Astrocyte (in vitro differentiated cells and primary cell): ENCODE measurements at regions not wholly inside any gene's neighbourhood (a gene's known extent, or its start where the extent isn't known, plus 50 kb on each side); places are given as distances from the start of the nearest gene placed in this dataset.

Experiments
- DNase-seq: peaks from one replicate; pipeline ENCODE4 v3.0.0-alpha.2; 2010; ENCODE audit warnings: low read depth
- FAIRE-seq: peaks from 2 replicates; lab custom pipeline; 2011; peaks lifted over from hg19 to GRCh38; lab: Jason Lieb, UNC
- H2AFZ ChIP-seq: 2 replicates; pipeline ENCODE4 v1.6.0; 2012; ENCODE audit warnings: low read depth, low read length, inconsistent platforms
- H3K27ac ChIP-seq: 2 replicates; pipeline ENCODE4 v1.5.1; 2011; ENCODE audit warnings: low read depth, low read length, inconsistent platforms
- H3K27me3 ChIP-seq: 2 replicates; pipeline ENCODE4 v1.6.0; 2011; ENCODE audit warnings: low read length, inconsistent platforms; ENCODE audit not compliant: insufficient read depth
- H3K36me3 ChIP-seq: 2 replicates; pipeline ENCODE4 v1.5.1; 2011; ENCODE audit warnings: low read length, inconsistent platforms; ENCODE audit not compliant: insufficient read depth
- H3K4me1 ChIP-seq: 2 replicates; pipeline ENCODE4 v1.5.1; 2011; ENCODE audit warnings: low read length, inconsistent platforms; ENCODE audit not compliant: insufficient read depth
- H3K4me2 ChIP-seq: 2 replicates; pipeline ENCODE4 v1.6.0; 2012; ENCODE audit warnings: low read length, inconsistent platforms
- H3K4me3 ChIP-seq: 2 replicates; pipeline ENCODE4 v1.5.1; 2011; ENCODE audit warnings: low read depth, mild to moderate bottlenecking, low read length, inconsistent platforms; ENCODE audit not compliant: insufficient read depth
- H3K79me2 ChIP-seq: 2 replicates; pipeline ENCODE4 v1.6.0; 2012; ENCODE audit warnings: mild to moderate bottlenecking, low read length, inconsistent platforms; ENCODE audit not compliant: insufficient read depth
- H3K9ac ChIP-seq: 2 replicates; pipeline ENCODE4 v1.6.0; 2012; ENCODE audit warnings: mild to moderate bottlenecking, low read length, inconsistent platforms
- H3K9me3 ChIP-seq: 2 replicates; pipeline ENCODE4 v1.5.1; 2012; ENCODE audit warnings: low read depth, mild to moderate bottlenecking, low read length, inconsistent platforms; ENCODE audit not compliant: insufficient read depth
- H4K20me1 ChIP-seq: 2 replicates; pipeline ENCODE4 v1.6.0; 2012; ENCODE audit warnings: low read length, inconsistent platforms; ENCODE audit not compliant: insufficient read depth
- H3K27ac Mint-ChIP-seq: one replicate; pipeline ENCODE4 v1.8.0; 2021; ENCODE audit warnings: mild to moderate bottlenecking, mixed read lengths; ENCODE audit not compliant: unreplicated experiment
- H3K27me3 Mint-ChIP-seq: one replicate; pipeline ENCODE4 v1.8.0; 2021; ENCODE audit warnings: low read depth, mixed read lengths; ENCODE audit not compliant: unreplicated experiment
- H3K36me3 Mint-ChIP-seq: one replicate; pipeline ENCODE4 v1.8.0; 2021; ENCODE audit warnings: low read depth, mixed read lengths; ENCODE audit not compliant: unreplicated experiment
- H3K4me1 Mint-ChIP-seq: one replicate; pipeline ENCODE4 v1.8.0; 2021; ENCODE audit warnings: low read depth, mixed read lengths; ENCODE audit not compliant: unreplicated experiment
- H3K4me3 Mint-ChIP-seq: one replicate; pipeline ENCODE4 v1.8.0; 2021; ENCODE audit warnings: mild to moderate bottlenecking, moderate library complexity, mixed read lengths; ENCODE audit not compliant: unreplicated experiment
- H3K9me3 Mint-ChIP-seq: one replicate; pipeline ENCODE4 v1.8.0; 2021; ENCODE audit warnings: mild to moderate bottlenecking, mixed read lengths; ENCODE audit not compliant: unreplicated experiment
- CTCF ChIP-seq: IDR thresholded peaks from 2 replicates; pipeline ENCODE4 v1.5.1; 2011; ENCODE audit warnings: low read depth, mild to moderate bottlenecking, inconsistent platforms, low read length, moderate library complexity; ENCODE audit not compliant: insufficient read depth
- EZH2 ChIP-seq: IDR thresholded peaks from 2 replicates; pipeline ENCODE4 v1.6.1; 2012; ENCODE audit warnings: mild to moderate bottlenecking, low read length, inconsistent platforms; ENCODE audit not compliant: insufficient read depth

- no peaks in the 10 kb centered on the region for H3K4me1 Mint-ChIP-seq
- no peaks in the 10 kb centered on the region for H3K79me2 ChIP-seq
- no peak overlapping the region for H3K4me2 ChIP-seq
- no peak for DNase-seq
- no peak for TF ChIP-seq EZH2
- TF ChIP-seq CTCF, result no peak
- peaks cover 2% of the 10 kb centered on the region for H3K27me3 Mint-ChIP-seq
- peaks cover 2% of the 10 kb centered on the region for H3K36me3 Mint-ChIP-seq
- no peak overlapping the region for H3K9ac ChIP-seq
- no peak overlapping the region for H2AFZ ChIP-seq
- no peak overlapping the region for H3K4me3 ChIP-seq
- no peaks in the 10 kb centered on the region for H4K20me1 ChIP-seq
- no peaks in the 10 kb centered on the region for H3K36me3 ChIP-seq
- H3K4me3 Mint-ChIP-seq, result no peak overlapping the region
- H3K9me3 Mint-ChIP-seq, result no peaks in the 10 kb centered on the region
- FAIRE-seq, result no peak
- no peak overlapping the region for H3K27ac ChIP-seq
- H3K9me3 ChIP-seq, result no peaks in the 10 kb centered on the region
- no peaks in the 10 kb centered on the region for H3K27me3 ChIP-seq
- no peaks in the 10 kb centered on the region for H3K4me1 ChIP-seq
- H3K27ac Mint-ChIP-seq, result no peak overlapping the region
These were observed 667.4 kb upstream of the NRP1 start for GRCh38 chr10:34001831-34002230.

DNA sequence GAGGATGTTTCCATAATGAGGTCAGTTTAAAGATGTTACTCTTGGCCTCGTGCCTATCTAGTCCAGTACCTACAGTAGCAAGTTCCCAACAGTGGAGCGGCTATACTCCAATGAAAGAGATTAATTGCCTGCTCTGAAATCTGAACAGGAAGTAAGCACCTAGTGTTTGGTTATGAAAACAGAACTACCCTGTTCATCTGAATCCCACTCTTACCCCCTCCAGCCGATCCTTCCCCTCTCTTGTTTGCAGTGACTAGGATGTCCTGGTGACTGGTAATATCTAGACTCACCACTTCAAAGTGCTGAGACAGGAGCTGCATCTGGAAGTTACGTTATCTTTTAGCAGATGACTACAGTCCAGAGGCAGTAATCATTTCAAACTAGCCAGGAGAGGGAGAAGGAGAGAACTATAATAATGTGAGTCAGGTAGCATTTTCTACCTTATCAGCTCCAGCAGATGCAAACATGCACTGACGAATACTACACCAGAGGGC is 666.7 kb upstream of the NRP1 start:
- Histone ChIP-seq H3K9me3 (no peaks in the 10 kb centered on the region), H3K36me3 (no peaks in the 10 kb centered on the region), H3K27ac (no peak overlapping the region), H3K4me1 (no peaks in the 10 kb centered on the region), H4K20me1 (no peaks in the 10 kb centered on the region), H2AFZ (no peak overlapping the region), H3K4me3 (no peak overlapping the region), H3K9ac (no peak overlapping the region), H3K79me2 (no peaks in the 10 kb centered on the region), H3K4me2 (no peak overlapping the region), H3K27me3 (no peaks in the 10 kb centered on the region)
- no peak overlapping the region for H3K27ac Mint-ChIP-seq
- H3K9me3 Mint-ChIP-seq, result no peaks in the 10 kb centered on the region
- no peak for FAIRE-seq
- H3K4me3 Mint-ChIP-seq, result no peak overlapping the region
- peaks cover 2% of the 10 kb centered on the region for H3K36me3 Mint-ChIP-seq
- no peaks in the 10 kb centered on the region for H3K4me1 Mint-ChIP-seq
- peaks cover 2% of the 10 kb centered on the region for H3K27me3 Mint-ChIP-seq
- DNase-seq, result peak; percentile 8
- TF ChIP-seq CTCF (no peak), EZH2 (no peak)

DNA sequence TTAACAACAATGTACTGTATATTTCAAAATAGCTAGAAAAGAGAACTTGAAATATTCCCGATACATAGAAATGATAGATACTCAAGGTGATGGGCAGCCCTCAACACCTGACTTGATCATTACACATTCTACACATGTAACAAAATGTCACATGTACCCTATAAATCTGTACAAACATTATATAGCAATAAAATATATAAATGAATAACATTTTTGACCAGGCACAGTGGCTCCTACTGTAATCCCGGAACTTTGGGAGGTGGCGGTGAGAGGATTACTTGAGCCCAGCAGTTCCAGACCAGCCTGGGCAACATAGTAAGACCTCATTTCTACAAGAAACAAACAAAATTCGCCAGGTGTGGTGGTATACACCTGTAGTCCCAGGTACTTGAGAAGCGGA is 659.5 kb upstream of the NRP1 start:
- Histone ChIP-seq H3K27ac (no peak overlapping the region), H3K4me1 (no peaks in the 10 kb centered on the region), H3K4me2 (no peak overlapping the region), H4K20me1 (no peaks in the 10 kb centered on the region), H3K9me3 (no peaks in the 10 kb centered on the region), H3K36me3 (no peaks in the 10 kb centered on the region), H3K79me2 (no peaks in the 10 kb centered on the region), H3K4me3 (no peak overlapping the region), H2AFZ (no peak overlapping the region), H3K9ac (no peak overlapping the region), H3K27me3 (no peaks in the 10 kb centered on the region)
- DNase-seq (no peak), FAIRE-seq (no peak)
- Mint-ChIP-seq H3K9me3 (no peaks in the 10 kb centered on the region), H3K4me1 (no peaks in the 10 kb centered on the region), H3K27ac (no peak overlapping the region), H3K27me3 (no peaks in the 10 kb centered on the region), H3K4me3 (no peak overlapping the region), H3K36me3 (no peaks in the 10 kb centered on the region)
- no peak for TF ChIP-seq EZH2
- TF ChIP-seq CTCF, result no peak
